Stomach (tissue), 8 donors: ENCODE measurements at regions not wholly inside any gene's neighbourhood (a gene's known extent, or its start where the extent isn't known, plus 50 kb on each side); places are given as distances from the start of the nearest gene placed in this dataset.

Experiments used
- DNase-seq, 2 donors: peaks; one replicate each; pipeline versions ENCODE4 v3.0.0 to v3.0.0-alpha.2; 2013 to 2019
- H3K27ac ChIP-seq, 5 donors: fragments of 200-600 bp in 4 of 5; sonication (generic) in 4 of 5; one replicate each; pipeline ENCODE4 v1.5.1; 2013 to 2019; ENCODE audit warnings: mild to moderate bottlenecking in 1 of 5, moderate library complexity in 1 of 5
- H3K27me3 ChIP-seq, 3 donors: fragments of 200-600 bp; sonication (generic); one replicate each; pipeline ENCODE4 v1.5.1; 2017 to 2019; ENCODE audit warnings: mixed run types in 1 of 3
- H3K36me3 ChIP-seq, 4 donors: fragments of 200-600 bp; sonication (generic); 1 replicate in 3 of 4; 2 replicates in 1 of 4; pipeline ENCODE4 v1.5.1; 2016 to 2019
- H3K4me1 ChIP-seq, 4 donors: fragments of 200-600 bp; sonication (generic); one replicate each; pipeline ENCODE4 v1.5.1; 2016 to 2019
- H3K4me3 ChIP-seq, 4 donors: fragments of 200-600 bp; sonication (generic) in 3 of 4; one replicate each; pipeline ENCODE4 v1.5.1; 2016 to 2019; ENCODE audit warnings: mild to moderate bottlenecking in 1 of 4
- H3K9me3 ChIP-seq, 4 donors: fragments of 200-600 bp; sonication (generic); one replicate each; pipeline ENCODE4 v1.5.1; 2016 to 2019
- EP300 ChIP-seq: sonication (generic); formaldehyde crosslinking; IDR thresholded peaks from one replicate; pipeline ENCODE4 v1.6.1; 2017; ENCODE audit warnings: antibody characterized with exemption
- POLR2A ChIP-seq, 4 donors: fragments of 450-650 bp; IDR thresholded peaks; one replicate each; pipeline ENCODE4 v1.6.1; 2016; ENCODE audit warnings: antibody characterized with exemption in 4 of 4, control low read depth in 2 of 4, mild to moderate bottlenecking in 1 of 4, moderate library complexity in 1 of 4
- POLR2AphosphoS5 ChIP-seq, 3 donors: sonication (generic); formaldehyde crosslinking; IDR thresholded peaks; one replicate each; pipeline ENCODE4 v1.6.1; 2016; ENCODE audit warnings: antibody characterized with exemption in 3 of 3
- WGBS, 5 donors: extraction: QIAGEN DNeasy Blood & Tissue Kit in 3 of 5; methylation state at CpG; one replicate each; pipeline versions ENCODE4 v1.1.5 to v1.1.7; 2013 to 2018; 5-methylcytosine and 5-hydroxymethylcytosine counted together
- intact Hi-C: fragments of 100-400 bp; cut with DNase I; formaldehyde crosslinking; loops from one replicate; pipeline ENCODE4 v1.15.1; 2023; ENCODE audit warnings: low total_unique reads
- TF ChIP-seq, protein P1 (sequence below), 7 experiments: fragments of 450-650 bp in 4 of 7; fragments of 200-600 bp in 3 of 7; sonication (generic) in 3 of 7; IDR thresholded peaks; one replicate each; pipeline ENCODE4 v1.5.1; 2016 to 2019; ENCODE audit warnings: antibody characterized with exemption in 7 of 7, control low read depth in 2 of 7, mild to moderate bottlenecking in 1 of 7
- donor health status: healthy with polysubstance abuse.
- donor health status: Bipolar disorder and iron deficiency.
- donor health status: healthy.

DNA sequence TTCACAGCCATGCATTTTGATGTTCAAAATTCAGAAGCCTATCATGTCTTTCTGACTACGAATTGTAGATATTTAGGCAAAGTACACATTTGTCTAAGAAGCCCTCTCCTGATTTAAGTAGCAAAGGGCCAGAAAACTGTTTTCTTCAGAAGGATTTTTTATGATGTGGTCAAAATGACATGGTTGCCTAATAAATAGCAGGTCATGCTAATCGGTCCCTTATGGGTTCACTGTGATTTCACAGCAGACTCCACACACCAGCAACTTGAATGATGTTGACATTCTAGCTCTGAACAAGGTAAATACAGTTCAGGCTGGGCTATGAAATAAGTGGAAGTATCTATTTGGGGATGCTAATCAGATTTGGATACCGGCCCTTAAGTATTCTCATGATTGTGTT is 178.7 kb upstream of the DPYD start:
- intact Hi-C loops: no loop called here
- Histone ChIP-seq H3K4me1 (peaks cover 0 to 5% (median 2%) of the 10 kb centered on the region in 4 donors), H3K36me3 (no peaks in the 10 kb centered on the region), H3K27ac (no peak overlapping the region), H3K27me3 (no peaks in the 10 kb centered on the region), H3K9me3 (no peaks in the 10 kb centered on the region), H3K4me3 (no peak overlapping the region)
- 54 to 65% (median 59%) methylated on average over 3 of the region's 3 CpGs for WGBS, 5 donors
- no peak for DNase-seq
- TF ChIP-seq POLR2AphosphoS5 (IDR thresholded peaks at IDR 0.05): no peak
- TF ChIP-seq, protein P1, sequence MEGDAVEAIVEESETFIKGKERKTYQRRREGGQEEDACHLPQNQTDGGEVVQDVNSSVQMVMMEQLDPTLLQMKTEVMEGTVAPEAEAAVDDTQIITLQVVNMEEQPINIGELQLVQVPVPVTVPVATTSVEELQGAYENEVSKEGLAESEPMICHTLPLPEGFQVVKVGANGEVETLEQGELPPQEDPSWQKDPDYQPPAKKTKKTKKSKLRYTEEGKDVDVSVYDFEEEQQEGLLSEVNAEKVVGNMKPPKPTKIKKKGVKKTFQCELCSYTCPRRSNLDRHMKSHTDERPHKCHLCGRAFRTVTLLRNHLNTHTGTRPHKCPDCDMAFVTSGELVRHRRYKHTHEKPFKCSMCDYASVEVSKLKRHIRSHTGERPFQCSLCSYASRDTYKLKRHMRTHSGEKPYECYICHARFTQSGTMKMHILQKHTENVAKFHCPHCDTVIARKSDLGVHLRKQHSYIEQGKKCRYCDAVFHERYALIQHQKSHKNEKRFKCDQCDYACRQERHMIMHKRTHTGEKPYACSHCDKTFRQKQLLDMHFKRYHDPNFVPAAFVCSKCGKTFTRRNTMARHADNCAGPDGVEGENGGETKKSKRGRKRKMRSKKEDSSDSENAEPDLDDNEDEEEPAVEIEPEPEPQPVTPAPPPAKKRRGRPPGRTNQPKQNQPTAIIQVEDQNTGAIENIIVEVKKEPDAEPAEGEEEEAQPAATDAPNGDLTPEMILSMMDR (IDR thresholded peaks at IDR 0.05): no peak
- TF ChIP-seq POLR2A (IDR thresholded peaks at IDR 0.05): no peak
- TF ChIP-seq EP300: no peak

- Histone ChIP-seq H3K4me3 (no peak overlapping the region), H3K27me3 (no peaks in the 10 kb centered on the region), H3K36me3 (no peaks in the 10 kb centered on the region), H3K27ac (no peak overlapping the region), H3K4me1 (no peaks in the 10 kb centered on the region), H3K9me3 (no peaks in the 10 kb centered on the region)
- TF ChIP-seq POLR2AphosphoS5 (IDR thresholded peaks at IDR 0.05) (no peak), EP300 (no peak), POLR2A (IDR thresholded peaks at IDR 0.05) (no peak)
- TF ChIP-seq, protein P1 (IDR thresholded peaks at IDR 0.05): no peak
- no peak for DNase-seq
- intact Hi-C loops: no loop called here
Measured at GRCh38 chr1:98098473-98098872, 177.6 kb upstream of the DPYD start.

GRCh38 chr1:98090351-98090750 is 169.5 kb upstream of the DPYD start:
- TF ChIP-seq POLR2AphosphoS5 (IDR thresholded peaks at IDR 0.05): no peak
- TF ChIP-seq, protein P1 (IDR thresholded peaks at IDR 0.05): no peak
- TF ChIP-seq POLR2A (IDR thresholded peaks at IDR 0.05): no peak
- TF ChIP-seq EP300: no peak
- H3K27ac ChIP-seq: no peak overlapping the region
- H3K27me3 ChIP-seq: no peaks in the 10 kb centered on the region
- H3K36me3 ChIP-seq: no peaks in the 10 kb centered on the region
- peaks cover 0 to 7% (median 3%) of the 10 kb centered on the region in 4 donors for H3K4me1 ChIP-seq
- intact Hi-C loops: no loop called here
- no peaks in the 10 kb centered on the region for H3K9me3 ChIP-seq
- no peak for DNase-seq
- H3K4me3 ChIP-seq: no peak overlapping the region

- TF ChIP-seq, protein P1 (IDR thresholded peaks at IDR 0.05): no peak
- TF ChIP-seq EP300 (no peak), POLR2AphosphoS5 (IDR thresholded peaks at IDR 0.05) (no peak), POLR2A (IDR thresholded peaks at IDR 0.05) (no peak)
- WGBS, 5 donors: 19 to 41% (median 35%) methylated on average over 3 of the region's 3 CpGs
- H3K9me3 ChIP-seq: no peaks in the 10 kb centered on the region
- peaks cover 0 to 13% (median 3%) of the 10 kb centered on the region in 4 donors for H3K4me1 ChIP-seq
- H3K27me3 ChIP-seq: no peaks in the 10 kb centered on the region
- H3K36me3 ChIP-seq: no peaks in the 10 kb centered on the region
- DNase-seq: no peak
- no peak overlapping the region for H3K4me3 ChIP-seq
- intact Hi-C loops: no loop called here
- no peak overlapping the region for H3K27ac ChIP-seq
Measured at GRCh38 chr1:98088381-98088780, 167.5 kb upstream of the DPYD start.
